Effector memory CD4-positive, alpha-beta T cell (primary cell): ENCODE measurements at regions not wholly inside any gene's neighbourhood (a gene's known extent, or its start where the extent isn't known, plus 50 kb on each side); places are given as distances from the start of the nearest gene placed in this dataset.
A peak's percentile ranks its signal among the peaks of the same experiment; 100 is the strongest.

Experiments
- DNase-seq, 3 donors: peaks; one replicate each; pipeline ENCODE4 v3.0.0-alpha.2; 2020
- H3K27ac ChIP-seq: 2 replicates; pipeline ENCODE4 v1.7.0; 2013; ENCODE audit warnings: mild to moderate bottlenecking, low read length, moderate library complexity; ENCODE audit not compliant: insufficient read depth, poor library complexity, severe bottlenecking
- H3K27me3 ChIP-seq: replicated peaks from 2 replicates; pipeline ENCODE4 v1.7.0; 2013; ENCODE audit warnings: mild to moderate bottlenecking, low read length; ENCODE audit not compliant: insufficient read depth, control insufficient read depth, poor library complexity, severe bottlenecking
- H3K36me3 ChIP-seq: 2 replicates; pipeline ENCODE4 v1.7.0; 2013; ENCODE audit warnings: mild to moderate bottlenecking, low read length, moderate library complexity; ENCODE audit not compliant: control insufficient read depth, insufficient read depth
- H3K4me1 ChIP-seq: 2 replicates; pipeline ENCODE4 v1.7.0; 2013; ENCODE audit warnings: low read length, mild to moderate bottlenecking; ENCODE audit not compliant: control insufficient read depth, insufficient read depth, poor library complexity, severe bottlenecking
- H3K4me3 ChIP-seq: 2 replicates; pipeline ENCODE4 v1.7.0; 2013; ENCODE audit warnings: low read length, low read depth, mild to moderate bottlenecking; ENCODE audit not compliant: insufficient read depth, poor library complexity, severe bottlenecking
- H3K9me3 ChIP-seq: 2 replicates; pipeline ENCODE4 v1.7.0; 2013; ENCODE audit warnings: mild to moderate bottlenecking, low read length, moderate library complexity; ENCODE audit not compliant: control insufficient read depth

GRCh38 chr13:29713839-29714238 is 118.4 kb upstream of the SLC7A1 start:
- DNase-seq: no peak
- H3K27ac ChIP-seq: no peak overlapping the region

GRCh38 chr13:29711776-29712175 is 116.3 kb upstream of the SLC7A1 start:
- Histone ChIP-seq H3K36me3 (no peaks in the 10 kb centered on the region), H3K4me1 (no peaks in the 10 kb centered on the region), H3K27ac (no peak overlapping the region), H3K9me3 (no peaks in the 10 kb centered on the region), H3K27me3 (no peaks in the 10 kb centered on the region), H3K4me3 (no peak overlapping the region)
- DNase-seq: no peak

More at GRCh38 chr13:29713839-29714238, 118.4 kb upstream of the SLC7A1 start:
- no peaks in the 10 kb centered on the region for H3K4me1 ChIP-seq
- H3K4me3 ChIP-seq: no peak overlapping the region
- no peaks in the 10 kb centered on the region for H3K36me3 ChIP-seq
- H3K9me3 ChIP-seq: no peaks in the 10 kb centered on the region
- H3K27me3 ChIP-seq: no peaks in the 10 kb centered on the region

- Histone ChIP-seq H3K27me3 (no peaks in the 10 kb centered on the region), H3K4me1 (no peaks in the 10 kb centered on the region), H3K27ac (no peak overlapping the region), H3K4me3 (no peak overlapping the region), H3K9me3 (no peaks in the 10 kb centered on the region), H3K36me3 (no peaks in the 10 kb centered on the region)
- no peak for DNase-seq
Measured at GRCh38 chr13:29710511-29710910, 115.0 kb upstream of the SLC7A1 start.

DNA sequence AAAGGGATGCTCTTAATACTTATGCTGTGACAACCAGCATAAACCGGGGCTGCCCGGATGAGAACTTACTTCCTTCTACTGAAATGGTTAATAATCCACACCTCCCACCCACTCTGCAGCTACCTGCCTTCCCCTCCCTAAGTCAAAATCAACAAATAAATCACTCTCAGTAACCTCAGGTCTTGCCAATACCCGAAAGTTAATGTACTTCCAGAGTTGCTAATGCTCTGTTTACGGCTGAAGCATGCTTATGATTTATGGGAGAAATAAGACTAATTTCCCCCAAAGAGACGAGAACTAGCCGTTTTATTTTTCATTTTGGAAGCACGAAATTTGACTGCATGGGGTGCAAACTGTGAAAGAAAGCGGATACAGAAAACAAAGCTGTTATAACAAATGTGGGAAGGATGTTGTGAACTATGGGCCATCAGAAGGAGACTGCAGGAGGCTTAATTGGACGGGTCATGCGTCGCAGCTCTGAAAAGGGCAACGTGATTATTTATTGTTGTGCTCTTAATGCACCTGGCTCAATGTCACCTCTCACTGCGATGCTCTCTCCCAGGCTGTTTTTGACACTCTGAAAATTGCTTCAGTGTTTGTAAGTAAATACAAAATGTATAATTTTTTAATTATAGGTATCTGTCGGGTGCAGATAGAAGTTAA is 114.0 kb upstream of the SLC7A1 start:
- Histone ChIP-seq H3K27me3 (no peaks in the 10 kb centered on the region), H3K4me3 (no peak overlapping the region), H3K36me3 (no peaks in the 10 kb centered on the region), H3K4me1 (no peaks in the 10 kb centered on the region), H3K9me3 (no peaks in the 10 kb centered on the region), H3K27ac (no peak overlapping the region)
- DNase-seq: no peak

GRCh38 chr13:29707876-29708543 is 112.5 kb upstream of the SLC7A1 start:
- no peaks in the 10 kb centered on the region for H3K9me3 ChIP-seq
- DNase-seq: peak in 1 of 3 donors; percentile 27
- H3K27me3 ChIP-seq: no peaks in the 10 kb centered on the region
- no peaks in the 10 kb centered on the region for H3K36me3 ChIP-seq
- no peak overlapping the region for H3K4me3 ChIP-seq
- H3K27ac ChIP-seq: no peak overlapping the region
- H3K4me1 ChIP-seq: no peaks in the 10 kb centered on the region

- Histone ChIP-seq H3K9me3 (no peaks in the 10 kb centered on the region), H3K27me3 (no peaks in the 10 kb centered on the region), H3K4me1 (no peaks in the 10 kb centered on the region), H3K4me3 (no peak overlapping the region), H3K36me3 (no peaks in the 10 kb centered on the region), H3K27ac (no peak overlapping the region)
- DNase-seq: no peak
Measured at GRCh38 chr13:29706923-29707322, 111.4 kb upstream of the SLC7A1 start.

GRCh38 chr13:29704648-29705047 is 109.2 kb upstream of the SLC7A1 start:
- no peak overlapping the region for H3K4me3 ChIP-seq
- DNase-seq: no peak
- H3K27me3 ChIP-seq: no peaks in the 10 kb centered on the region
- no peak overlapping the region for H3K27ac ChIP-seq
- no peaks in the 10 kb centered on the region for H3K36me3 ChIP-seq
- H3K9me3 ChIP-seq: no peaks in the 10 kb centered on the region
- no peaks in the 10 kb centered on the region for H3K4me1 ChIP-seq

GRCh38 chr13:29703421-29703820 is 107.9 kb upstream of the SLC7A1 start:
- H3K4me3 ChIP-seq: no peak overlapping the region
- H3K27ac ChIP-seq: no peak overlapping the region
- H3K36me3 ChIP-seq: no peaks in the 10 kb centered on the region
- no peak for DNase-seq
- H3K27me3 ChIP-seq: no peaks in the 10 kb centered on the region
- H3K4me1 ChIP-seq: no peaks in the 10 kb centered on the region
- H3K9me3 ChIP-seq: no peaks in the 10 kb centered on the region

GRCh38 chr13:29702912-29703351 is 107.4 kb upstream of the SLC7A1 start:
- H3K27ac ChIP-seq: no peak overlapping the region
- no peak for DNase-seq
- no peak overlapping the region for H3K4me3 ChIP-seq
- no peaks in the 10 kb centered on the region for H3K4me1 ChIP-seq
- no peaks in the 10 kb centered on the region for H3K27me3 ChIP-seq
- no peaks in the 10 kb centered on the region for H3K9me3 ChIP-seq
- no peaks in the 10 kb centered on the region for H3K36me3 ChIP-seq

GRCh38 chr13:29698106-29698505 is 102.6 kb upstream of the SLC7A1 start:
- Histone ChIP-seq H3K36me3 (no peaks in the 10 kb centered on the region), H3K9me3 (no peaks in the 10 kb centered on the region), H3K4me1 (no peaks in the 10 kb centered on the region), H3K27ac (no peak overlapping the region), H3K4me3 (no peak overlapping the region), H3K27me3 (no peaks in the 10 kb centered on the region)
- no peak for DNase-seq
